GM18858 (cell line): ENCODE measurements at regions not wholly inside any gene's neighbourhood (a gene's known extent, or its start where the extent isn't known, plus 50 kb on each side); places are given as distances from the start of the nearest gene placed in this dataset.
"Not testable (repeated sequence)": the region's sequence is repeated elsewhere in the genome, so short reads cannot be mapped to it uniquely, and the experiment has no call there.

Source experiments
- ATAC-seq: cut with Tn5 transposase; IDR thresholded peaks from one replicate; pipeline ENCODE4 v1.9.1; 2021; ENCODE audit not compliant: unreplicated experiment

DNA sequence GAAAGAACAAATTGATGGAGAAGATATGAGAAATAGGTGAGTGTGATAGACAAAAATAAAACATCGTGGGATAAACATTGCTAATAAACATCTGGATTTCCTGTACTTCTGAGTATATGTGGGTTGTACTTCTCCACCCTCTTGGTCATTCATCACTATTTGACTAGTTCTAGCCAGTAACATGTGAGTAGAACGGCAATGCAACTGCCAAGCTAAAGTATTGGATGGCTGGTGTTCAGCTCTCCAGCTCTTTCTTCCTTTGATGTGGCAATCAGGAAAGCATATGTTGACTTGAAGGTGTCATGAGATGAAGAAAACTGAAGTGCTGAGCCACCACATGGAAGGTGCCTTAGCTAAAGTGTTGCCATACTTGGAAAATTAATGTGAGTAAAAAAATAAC, 144.9 kb downstream of the SCG2 start:
- ATAC-seq: no peak

DNA sequence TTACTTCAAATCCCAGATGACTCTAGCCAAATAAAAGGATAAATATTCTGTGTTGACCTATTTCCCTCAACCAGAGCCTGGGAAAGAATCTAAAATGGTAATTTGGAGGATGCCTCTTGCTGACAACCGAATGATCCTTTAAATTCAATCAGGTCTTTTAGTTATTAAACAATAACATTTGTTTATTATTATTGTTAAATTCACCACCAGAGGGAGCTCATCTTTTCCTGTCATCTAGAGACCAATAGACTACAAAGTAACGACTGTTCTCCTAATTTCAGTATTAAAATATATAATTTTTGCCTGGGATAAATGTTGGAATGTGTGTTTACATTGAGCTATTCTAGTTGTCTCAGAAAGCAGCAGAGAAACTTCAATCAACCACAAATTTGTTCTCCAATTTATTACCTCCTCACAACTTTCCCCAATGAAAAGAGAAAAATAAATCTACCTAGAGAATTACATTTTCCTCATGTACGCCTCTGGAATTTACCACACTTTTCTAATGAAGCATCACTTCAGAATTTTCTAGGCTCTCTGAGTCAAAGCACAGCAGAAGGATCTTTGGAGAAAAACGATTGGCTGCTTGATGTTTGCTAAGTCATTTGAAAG, 142.7 kb downstream of the SCG2 start:
- ATAC-seq: no peak

DNA sequence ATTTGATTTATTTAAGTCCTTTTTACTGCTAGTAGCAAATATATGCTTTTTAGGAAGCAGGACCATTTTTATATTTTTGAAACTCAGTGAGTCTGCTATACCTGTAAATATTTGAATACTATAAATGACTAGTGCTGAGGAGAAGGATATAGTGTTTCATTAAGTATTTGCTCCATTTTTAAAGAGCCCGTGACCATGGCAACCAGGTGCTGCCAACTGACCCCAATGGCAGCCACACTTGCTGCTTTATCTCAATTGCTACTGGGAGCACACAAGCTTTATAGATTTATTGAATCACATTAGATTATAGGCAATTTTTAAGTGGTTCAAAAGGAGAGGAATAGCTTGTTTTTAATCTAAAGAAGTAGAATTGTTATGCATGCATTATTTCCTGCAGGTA, 142.0 kb downstream of the SCG2 start:
- no peak for ATAC-seq

DNA sequence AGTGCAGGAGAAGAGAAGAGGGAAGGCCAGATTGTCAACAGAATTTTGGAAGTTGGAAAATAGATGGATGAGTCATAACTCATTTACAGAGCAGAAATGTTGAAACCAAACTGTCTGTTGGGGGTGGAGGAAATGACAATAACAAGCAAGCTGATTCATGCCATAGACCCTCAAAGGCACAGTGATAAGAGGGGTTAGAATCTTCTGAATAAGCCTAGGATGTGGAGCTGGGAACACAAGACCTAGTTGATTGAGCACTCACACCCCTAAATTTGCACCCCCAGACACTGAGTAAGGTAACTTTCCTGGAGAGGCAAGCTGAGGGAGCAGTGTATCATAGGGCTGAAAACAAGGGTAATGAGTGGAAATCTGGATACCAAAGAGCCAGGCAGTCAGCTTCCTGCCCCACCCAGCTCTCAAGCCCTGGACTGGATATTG, 141.4 kb downstream of the SCG2 start:
- ATAC-seq: no peak

DNA sequence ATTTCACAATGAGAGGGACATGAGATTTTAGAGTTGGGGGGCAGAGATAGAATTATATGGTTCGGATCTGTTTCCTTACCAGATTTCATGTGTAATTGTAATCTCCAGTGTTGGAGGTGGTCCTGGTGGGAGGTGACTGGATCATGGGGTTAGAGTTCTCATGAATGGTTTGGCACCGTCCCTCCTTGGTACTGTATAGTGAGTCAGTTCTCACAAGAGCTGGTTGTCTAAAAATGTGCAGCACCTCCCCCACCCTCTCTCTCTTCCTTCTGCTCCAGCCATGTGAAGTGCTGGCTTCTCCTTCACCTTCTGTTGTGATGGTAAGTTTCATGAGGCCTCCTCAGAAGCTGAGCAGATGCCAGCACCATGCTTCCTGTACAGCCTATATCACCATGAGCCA, 138.1 kb downstream of the SCG2 start:
- no peak for ATAC-seq

DNA sequence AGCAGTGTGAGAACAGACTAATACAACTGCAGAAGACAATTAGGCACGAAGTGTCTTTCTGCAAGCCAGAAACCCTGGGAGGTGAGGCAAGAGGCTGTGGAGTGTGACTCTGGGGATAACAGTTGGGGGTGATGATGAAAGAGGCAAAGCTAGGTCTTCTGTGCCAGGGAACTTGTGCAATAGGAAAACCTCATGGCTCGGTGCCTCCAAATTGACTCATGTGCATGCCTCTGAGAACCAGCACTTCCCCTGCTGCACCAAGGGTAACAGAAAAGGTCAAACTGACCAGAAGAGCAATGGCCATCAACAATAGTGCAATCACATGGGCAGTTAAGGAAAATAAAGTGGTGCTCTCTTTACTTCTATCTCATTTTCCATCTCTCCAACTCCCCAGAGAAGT, 136.4 kb downstream of the SCG2 start:
- no peak for ATAC-seq

DNA sequence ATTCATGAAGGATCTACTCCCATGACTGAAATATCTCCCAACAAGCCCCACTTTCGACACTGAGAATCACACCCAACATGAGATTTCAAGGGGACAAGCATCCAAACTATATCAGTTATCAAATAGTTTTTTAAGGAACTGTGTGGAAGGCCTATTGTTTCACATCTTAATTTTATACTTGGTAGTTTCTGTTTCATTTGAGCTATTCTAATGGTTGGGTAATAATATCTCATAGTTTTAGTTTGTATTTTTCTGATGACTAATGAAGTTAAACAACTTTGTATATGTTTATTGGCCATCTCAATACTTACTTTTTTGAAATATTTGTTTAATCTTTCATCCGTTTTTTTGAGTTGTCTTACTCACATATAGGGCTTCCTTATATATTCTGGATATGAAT, 135.0 kb downstream of the SCG2 start:
- ATAC-seq: no peak

DNA sequence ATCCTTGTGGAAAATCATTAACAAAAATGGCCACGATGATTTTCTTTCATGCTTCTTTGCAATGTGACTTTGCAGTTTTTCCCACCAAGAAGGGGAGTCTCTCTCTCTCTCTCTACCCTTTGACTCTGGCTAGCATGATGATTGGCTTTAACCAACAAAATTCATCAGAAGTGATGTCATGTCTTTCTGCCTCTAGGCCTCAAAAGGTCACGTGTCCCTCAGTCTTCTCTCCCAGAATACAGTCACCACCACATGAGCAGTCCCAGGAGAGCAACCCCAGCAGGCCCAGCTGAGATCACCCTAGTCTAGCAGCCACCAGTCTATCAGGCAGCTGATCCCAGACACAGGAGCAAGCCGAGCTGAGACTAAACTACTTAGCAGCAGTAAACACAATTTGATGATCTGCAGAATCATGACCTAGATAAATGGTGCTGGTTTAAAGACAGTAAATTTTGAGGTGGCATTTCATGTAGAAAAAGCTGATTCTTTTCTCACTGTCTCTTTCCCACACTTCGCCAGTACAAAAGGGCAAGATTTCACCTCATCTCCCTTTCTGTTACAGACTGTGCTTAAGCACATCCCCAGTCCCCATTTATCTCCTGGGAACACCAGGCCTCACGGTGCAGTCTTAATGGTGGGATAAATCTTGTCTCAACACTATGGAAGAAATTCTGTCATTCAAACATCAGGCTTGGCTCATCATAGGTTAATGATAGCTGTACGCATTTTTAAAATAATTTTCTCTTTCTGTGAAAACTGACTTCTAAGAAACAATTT, 132.7 kb downstream of the SCG2 start:
- no peak for ATAC-seq

DNA sequence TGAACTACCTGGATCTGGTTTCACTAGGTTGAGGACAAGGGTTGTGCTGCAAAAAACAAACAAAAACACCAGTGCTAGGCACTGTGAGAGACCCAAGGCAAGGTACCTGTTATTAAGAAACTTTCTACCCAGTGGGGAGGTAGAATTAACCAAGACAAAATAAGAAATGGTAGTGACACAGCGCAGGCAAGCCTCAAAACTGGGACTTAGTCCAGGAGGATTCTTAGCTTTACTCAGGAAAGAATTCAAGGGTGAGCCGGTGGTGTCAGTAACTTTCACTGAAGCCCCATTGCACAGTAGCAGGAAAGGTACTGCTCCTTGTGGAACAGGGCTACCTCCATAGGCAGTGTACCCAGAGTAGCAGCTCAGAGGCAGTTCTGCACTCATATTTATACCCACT, 131.6 kb downstream of the SCG2 start:
- ATAC-seq: no peak

DNA sequence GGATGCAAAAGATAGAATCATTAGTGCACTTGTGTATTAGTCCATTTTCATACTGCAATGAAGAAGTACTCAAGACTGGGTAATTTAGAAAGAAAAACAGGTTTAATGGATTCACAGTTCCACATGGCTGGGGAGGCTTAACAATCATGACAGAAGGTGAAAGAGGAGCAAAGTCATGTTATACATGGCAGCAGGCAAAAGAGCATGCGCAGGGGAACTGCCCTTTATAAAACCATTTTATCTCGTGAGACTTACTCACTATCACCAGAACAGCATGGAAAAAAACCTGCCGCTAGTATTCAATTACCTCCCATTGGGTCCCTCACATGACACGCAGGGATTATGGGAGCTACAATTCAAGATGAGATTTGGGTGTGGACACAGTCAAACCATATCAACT, 129.4 kb downstream of the SCG2 start:
- no peak for ATAC-seq

DNA sequence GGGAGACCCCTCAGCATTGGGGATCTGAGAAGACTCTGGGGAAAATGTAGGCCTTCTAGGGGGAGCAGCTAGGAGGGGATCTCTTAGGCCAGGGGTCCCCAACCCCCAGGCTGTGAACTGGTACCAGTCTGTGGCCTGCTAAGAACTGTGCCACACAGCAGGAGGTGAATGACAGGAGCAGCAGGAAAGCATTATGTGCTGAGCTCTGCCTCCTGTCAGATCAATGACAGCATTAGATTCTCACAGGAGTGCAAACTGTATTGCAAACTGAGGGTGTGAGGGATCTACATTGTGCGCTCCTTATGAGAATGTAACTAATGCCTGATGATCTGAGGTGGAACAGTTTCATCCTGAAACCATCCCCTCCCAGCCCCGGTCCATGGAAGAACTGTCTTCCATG, 127.3 kb downstream of the SCG2 start:
- ATAC-seq: no peak

DNA sequence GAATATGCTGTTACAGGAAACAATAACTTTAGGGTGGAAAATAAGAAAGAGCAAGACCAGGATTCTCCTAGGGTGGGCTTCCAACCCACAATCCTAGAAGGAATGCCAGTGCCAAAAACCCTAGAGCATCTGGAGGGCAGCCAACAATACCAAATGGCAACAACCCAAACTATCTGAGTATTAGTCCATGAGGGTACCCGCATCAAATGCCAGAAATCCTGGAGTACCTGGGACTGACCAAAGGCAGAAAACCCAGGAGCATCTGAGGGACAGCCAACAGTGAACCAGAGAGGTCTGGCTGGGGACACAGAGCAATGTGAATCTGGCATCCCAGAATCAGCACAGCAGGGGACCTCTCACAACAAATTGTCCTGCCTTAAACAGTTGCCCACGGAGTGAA, 126.3 kb downstream of the SCG2 start:
- ATAC-seq: no peak

DNA sequence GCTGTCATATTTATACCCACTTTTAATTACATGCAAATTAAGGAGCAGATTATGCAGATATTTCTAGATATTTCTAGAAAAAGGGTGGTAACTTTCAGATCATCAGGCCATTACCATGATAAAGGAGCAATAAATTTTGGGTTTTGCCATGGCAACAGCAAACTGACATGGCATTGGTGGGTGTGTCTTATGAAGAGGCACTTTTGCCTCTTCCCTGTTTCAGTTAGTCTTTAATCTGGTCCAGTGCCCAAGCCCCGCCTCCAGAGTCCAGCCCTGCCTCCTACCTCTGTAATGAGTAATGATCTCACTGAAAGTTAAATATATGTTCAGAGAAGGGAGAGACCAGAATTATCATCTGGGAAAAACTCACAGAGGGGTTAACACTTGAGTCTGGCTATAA, 124.8 kb downstream of the SCG2 start:
- no peak for ATAC-seq

DNA sequence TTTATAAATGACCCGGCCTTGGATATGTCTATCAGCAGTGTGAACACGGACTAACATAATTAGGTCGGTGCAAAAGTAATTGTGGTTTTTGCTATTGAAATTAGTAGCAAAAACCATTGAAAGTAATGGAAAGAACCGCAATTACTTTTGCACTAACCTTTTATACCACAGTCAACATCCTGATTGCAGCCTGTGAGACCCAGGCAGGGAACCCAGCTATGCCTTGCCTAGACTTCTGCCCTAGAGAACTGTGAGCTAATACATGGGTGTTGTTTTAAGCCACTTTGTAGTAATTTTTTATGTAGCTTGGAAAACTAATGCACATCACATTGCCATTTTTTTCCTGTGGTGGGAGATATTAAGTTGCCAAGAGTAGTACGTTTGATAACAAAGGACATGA, 120.7 kb downstream of the SCG2 start:
- no peak for ATAC-seq

DNA sequence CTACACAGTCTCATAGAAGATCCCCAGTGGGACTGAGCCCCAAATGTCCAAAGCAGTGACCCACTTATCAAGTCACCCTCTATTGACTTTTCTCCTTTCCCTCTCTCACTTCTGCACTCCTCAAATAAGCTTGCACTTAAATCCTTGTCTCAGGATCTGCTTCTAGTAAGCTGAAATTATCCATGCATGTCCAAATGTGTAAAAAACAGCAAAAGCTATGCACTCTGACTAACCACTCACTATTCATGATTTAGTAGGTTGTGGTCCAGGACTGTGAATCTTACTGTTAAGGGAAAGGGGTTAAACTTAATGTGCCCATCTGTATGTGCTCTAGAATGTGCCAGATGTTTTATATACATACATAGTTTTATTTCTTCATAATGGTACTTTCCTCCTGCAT, 115.4 kb downstream of the SCG2 start:
- ATAC-seq: no peak

DNA sequence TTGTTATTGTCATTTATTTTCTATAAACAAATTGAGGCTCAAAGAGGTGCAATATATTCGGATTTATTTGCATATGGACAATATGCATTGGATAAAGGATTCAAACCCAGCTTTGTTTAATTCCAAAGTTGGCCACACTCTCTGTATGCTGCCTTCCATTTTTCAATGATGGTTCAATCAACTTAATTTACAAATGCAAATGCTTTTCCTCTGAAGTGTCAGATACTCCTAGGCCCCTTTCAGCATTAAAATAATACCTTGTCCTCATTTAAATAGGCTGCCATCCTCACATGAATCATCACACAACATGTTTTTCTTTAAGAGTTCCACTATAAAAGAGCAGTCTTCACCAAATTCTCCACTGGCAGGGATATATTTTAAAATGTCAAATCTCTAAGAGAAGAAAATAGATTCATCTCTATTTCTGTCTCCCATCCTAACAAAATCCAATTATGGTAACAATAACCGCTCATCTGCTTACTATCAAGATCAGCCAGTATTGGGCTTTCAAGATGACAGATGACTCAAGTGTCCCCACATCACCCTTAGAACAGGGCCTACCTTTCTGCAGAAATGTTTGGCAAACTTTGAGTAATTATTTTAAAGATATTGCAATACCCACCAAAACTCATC, 114.8 kb downstream of the SCG2 start:
- no peak for ATAC-seq

DNA sequence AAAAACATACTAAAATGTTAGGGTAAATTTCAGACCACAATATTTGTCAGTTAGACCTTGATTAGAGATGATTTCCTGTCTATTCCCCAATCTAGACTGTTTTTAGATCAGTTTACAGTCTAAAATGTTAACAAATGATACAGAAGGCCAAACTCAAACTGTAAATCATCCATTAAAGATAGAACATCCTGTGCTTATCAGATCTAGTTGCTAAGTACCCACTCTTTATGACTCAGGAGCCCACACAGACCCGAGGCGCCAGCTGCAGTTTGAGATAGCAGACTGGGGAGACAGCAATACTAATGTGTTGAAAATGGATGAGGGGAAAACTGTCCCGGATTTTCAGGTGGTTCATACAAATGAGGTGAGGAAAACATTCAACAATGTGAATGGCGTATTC, 113.3 kb downstream of the SCG2 start:
- ATAC-seq: no peak

DNA sequence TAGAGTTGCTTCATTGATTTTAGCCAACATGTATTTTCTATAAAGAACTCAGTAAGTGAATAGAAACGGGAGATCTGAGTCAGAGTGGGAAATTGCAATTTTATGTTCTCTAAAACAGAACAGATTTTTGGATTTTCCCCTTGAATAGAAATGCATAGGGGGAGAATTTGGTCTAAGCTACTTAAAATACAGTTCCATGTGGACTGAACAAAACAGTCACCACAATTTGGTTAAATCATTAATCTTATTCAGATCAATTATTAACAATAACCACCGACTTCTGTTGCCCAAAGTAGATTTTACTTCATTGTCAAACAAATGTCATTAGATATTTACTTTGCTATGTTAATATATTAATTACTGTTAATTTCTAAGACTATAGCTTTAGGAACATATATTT, 107.7 kb downstream of the SCG2 start:
- ATAC-seq: no peak

DNA sequence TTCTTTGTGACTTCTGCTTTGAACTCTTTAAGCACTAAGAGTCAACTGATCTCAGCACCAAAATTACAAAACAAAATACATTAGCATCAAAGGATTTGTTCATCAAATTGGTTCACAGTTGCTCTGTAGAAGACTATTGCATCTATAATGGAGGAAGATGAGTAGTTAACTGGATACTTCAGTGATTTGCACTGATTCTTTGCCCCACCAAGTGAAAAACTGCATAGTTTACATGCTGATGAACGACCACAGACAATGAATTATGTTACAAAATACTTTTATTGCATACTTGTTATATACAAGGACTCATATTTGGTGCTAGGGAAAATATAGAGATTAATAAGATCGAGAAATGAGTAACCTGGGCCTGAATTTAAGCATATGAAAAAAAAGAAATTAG, 107.2 kb downstream of the SCG2 start:
- ATAC-seq: no peak

DNA sequence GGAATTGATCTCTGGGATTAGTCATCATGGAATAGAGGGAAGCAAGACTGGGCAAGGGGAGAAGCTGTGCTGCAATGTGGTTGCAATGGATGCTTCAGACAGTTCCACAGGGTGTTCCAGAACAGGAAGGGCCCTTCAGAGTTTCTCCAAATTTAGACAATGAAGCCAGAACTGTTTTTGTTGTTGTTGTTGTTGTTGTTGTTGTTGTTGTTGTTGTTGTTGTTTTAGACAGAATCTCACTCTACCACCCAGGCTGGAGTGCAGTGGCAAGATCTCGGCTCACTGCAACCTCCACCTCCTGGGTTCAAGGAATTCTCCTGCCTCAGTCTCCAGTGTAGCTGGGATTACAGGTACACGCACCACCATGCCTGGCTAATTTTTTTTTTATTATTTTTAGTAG, 105.3 kb downstream of the SCG2 start:
- ATAC-seq: not testable (repeated sequence)

DNA sequence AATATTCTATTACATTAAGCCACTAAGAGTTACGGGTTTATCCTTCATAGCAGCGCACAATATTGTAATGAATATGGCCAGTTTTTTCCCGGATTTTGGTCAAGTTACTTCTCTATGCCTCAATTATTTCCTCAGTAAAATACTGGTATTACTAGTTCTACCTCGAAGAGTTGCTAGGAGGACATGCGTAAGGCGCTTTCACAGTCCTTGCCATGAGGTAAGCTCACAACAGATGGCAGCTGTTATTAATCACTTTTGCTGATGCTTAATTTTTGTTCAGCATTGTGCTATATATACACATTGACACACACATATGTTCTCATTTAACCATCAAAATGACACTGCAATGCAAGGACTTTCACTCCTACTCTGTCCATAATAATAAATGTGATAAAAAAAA, 101.5 kb downstream of the SCG2 start:
- no peak for ATAC-seq

DNA sequence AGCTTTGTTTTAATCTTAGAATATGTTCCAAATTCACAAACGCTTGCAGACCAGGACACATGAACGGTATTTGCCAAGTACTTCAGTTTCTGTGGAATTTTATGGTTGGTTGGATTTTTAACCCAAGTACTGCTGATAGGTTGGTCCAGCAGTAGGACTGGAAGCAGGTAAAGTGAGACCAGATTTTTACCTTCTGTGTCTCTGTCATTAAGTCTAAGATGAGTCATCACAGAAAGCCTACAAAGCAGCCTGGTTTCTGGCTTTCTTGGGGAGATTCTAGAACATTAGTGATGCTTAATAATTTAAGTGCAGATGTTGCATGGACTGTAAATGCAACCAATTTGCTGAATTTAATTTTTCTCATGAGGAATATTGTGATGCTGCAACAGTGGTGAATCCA, 100.5 kb downstream of the SCG2 start:
- no peak for ATAC-seq

DNA sequence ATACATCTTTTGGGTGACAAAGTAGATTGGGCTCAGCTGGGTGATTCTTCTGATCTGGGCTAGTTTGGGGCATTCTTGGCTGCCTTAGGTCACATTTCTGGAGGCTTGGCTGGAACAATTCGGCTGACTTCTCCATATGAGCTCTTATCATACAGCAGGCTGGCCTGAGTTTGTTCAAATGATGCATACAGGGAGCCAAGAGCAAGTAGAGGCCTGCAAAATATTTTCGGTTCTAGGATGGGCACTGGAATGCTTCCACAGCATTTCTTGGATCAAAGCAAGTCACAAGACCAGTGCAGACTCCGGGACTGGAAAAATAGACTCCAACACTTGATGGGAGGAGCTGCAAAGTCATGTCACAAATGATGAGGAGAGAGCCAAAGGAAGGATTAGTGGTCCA, 98.4 kb downstream of the SCG2 start:
- no peak for ATAC-seq
